SW 1271 (cell line): ENCODE measurements at regions not wholly inside any gene's neighbourhood (a gene's known extent, or its start where the extent isn't known, plus 50 kb on each side); places are given as distances from the start of the nearest gene placed in this dataset.
"Not testable (repeated sequence)": the region's sequence is repeated elsewhere in the genome, so short reads cannot be mapped to it uniquely, and the experiment has no call there.

ENCODE experiments used
- DNase-seq, 2 experiments: peaks; one replicate each; lab custom pipeline; 2025; lab: John Stamatoyannopoulos, UW

GRCh38 chr1:29767769-29768425 lies 531.6 kb downstream of the PTPRU start:
- no peak for DNase-seq

- DNase-seq, result no peak
These were observed 530.9 kb downstream of the PTPRU start for GRCh38 chr1:29767088-29767685.

- no peak for DNase-seq
These were observed 526.3 kb downstream of the PTPRU start for GRCh38 chr1:29762635-29763034.

- DNase-seq, result no peak
These were observed 525.0 kb downstream of the PTPRU start for GRCh38 chr1:29761159-29761928.

- DNase-seq, result no peak
These were observed 523.8 kb downstream of the PTPRU start for GRCh38 chr1:29760067-29760564.

- no peak for DNase-seq
These were observed 522.6 kb downstream of the PTPRU start for GRCh38 chr1:29758781-29759499.

- no peak for DNase-seq
These were observed 521.8 kb downstream of the PTPRU start for GRCh38 chr1:29757866-29758780.

GRCh38 chr1:29756901-29757725 lies 520.8 kb downstream of the PTPRU start:
- DNase-seq, result no peak

GRCh38 chr1:29756498-29756897 lies 520.2 kb downstream of the PTPRU start:
- no peak for DNase-seq

GRCh38 chr1:29756085-29756484 lies 519.8 kb downstream of the PTPRU start:
- no peak for DNase-seq

GRCh38 chr1:29755412-29756015 lies 519.2 kb downstream of the PTPRU start:
- not testable (repeated sequence) for DNase-seq

- no peak for DNase-seq
These were observed 518.5 kb downstream of the PTPRU start for GRCh38 chr1:29754573-29755375.

GRCh38 chr1:29753771-29754572 lies 517.6 kb downstream of the PTPRU start:
- no peak for DNase-seq

- DNase-seq, result no peak
These were observed 516.9 kb downstream of the PTPRU start for GRCh38 chr1:29753244-29753643.

GRCh38 chr1:29752141-29752540 lies 515.8 kb downstream of the PTPRU start:
- no peak for DNase-seq

GRCh38 chr1:29749024-29749945 lies 513.0 kb downstream of the PTPRU start:
- DNase-seq, result no peak

GRCh38 chr1:29747196-29747595 lies 510.9 kb downstream of the PTPRU start:
- no peak for DNase-seq
